ENCODE measurements at regions not wholly inside any gene's neighbourhood (a gene's known extent, or its start where the extent isn't known, plus 50 kb on each side); places are given as distances from the start of the nearest gene placed in this dataset.

DNA sequence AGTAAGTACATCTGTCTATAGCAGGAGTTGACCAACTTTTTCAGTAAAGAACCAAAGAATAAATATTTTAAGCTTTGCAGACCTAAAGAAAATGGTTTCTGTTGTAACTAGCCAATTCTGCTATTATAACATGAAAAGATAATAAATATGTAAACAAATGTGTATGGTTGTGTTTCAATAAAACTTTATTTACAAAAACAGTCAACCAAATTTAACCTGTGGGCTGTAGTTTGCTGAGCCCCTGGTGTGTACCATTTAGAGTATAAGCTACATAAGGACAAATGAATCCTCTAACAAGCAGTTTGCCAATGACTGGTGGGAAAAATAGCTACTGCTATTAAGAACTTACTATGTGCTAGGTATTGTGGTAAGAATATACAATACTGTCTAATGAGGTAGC lies 79.4 kb downstream of the MAIP1 start:
- TF ChIP-seq POLR2A (IDR thresholded peaks at IDR 0.05) (no peak), CTCF (IDR thresholded peaks at IDR 0.05) (no peak)
